ENCODE measurements at regions not wholly inside any gene's neighbourhood (a gene's known extent, or its start where the extent isn't known, plus 50 kb on each side); places are given as distances from the start of the nearest gene placed in this dataset.

- WGBS: 47% methylated on average over 2 of the region's 2 CpGs
- TF ChIP-seq POLR2AphosphoS5 (IDR thresholded peaks at IDR 0.05): no peak
- no peak for TF ChIP-seq EP300 (IDR thresholded peaks at IDR 0.05)
- no peak for TF ChIP-seq CTCF (IDR thresholded peaks at IDR 0.05)
- no peak for TF ChIP-seq POLR2A (IDR thresholded peaks at IDR 0.05)
- Histone ChIP-seq H3K9me3 (no peaks in the 10 kb centered on the region), H3K4me3 (no peak overlapping the region), H3K36me3 (no peaks in the 10 kb centered on the region), H3K27me3 (no peaks in the 10 kb centered on the region), H3K27ac (no peak overlapping the region), H3K4me1 (no peaks in the 10 kb centered on the region)
- no peak for DNase-seq (ENCODE audit: low spot score in 2 of 2)
Measured at GRCh38 chr21:16496609-16497008, 766.8 kb downstream of the USP25 start.

- H3K4me3 ChIP-seq: no peak overlapping the region
- DNase-seq (ENCODE audit: low spot score in 2 of 2): no peak
- TF ChIP-seq POLR2A (IDR thresholded peaks at IDR 0.05) (no peak), POLR2AphosphoS5 (IDR thresholded peaks at IDR 0.05) (no peak), CTCF (IDR thresholded peaks at IDR 0.05) (no peak), EP300 (IDR thresholded peaks at IDR 0.05) (no peak)
- no peaks in the 10 kb centered on the region for H3K36me3 ChIP-seq
- no peaks in the 10 kb centered on the region for H3K4me1 ChIP-seq
- H3K9me3 ChIP-seq: no peaks in the 10 kb centered on the region
- 87% methylated on average over 2 of the region's 2 CpGs for WGBS
- no peak overlapping the region for H3K27ac ChIP-seq
- H3K27me3 ChIP-seq: no peaks in the 10 kb centered on the region
Measured at GRCh38 chr21:16500271-16500670, 770.5 kb downstream of the USP25 start.

- no peaks in the 10 kb centered on the region for H3K9me3 ChIP-seq
- peaks cover 4% of the 10 kb centered on the region for H3K4me1 ChIP-seq
- no peaks in the 10 kb centered on the region for H3K36me3 ChIP-seq
- DNase-seq (ENCODE audit: low spot score in 2 of 2): no peak
- no peak overlapping the region for H3K4me3 ChIP-seq
- H3K27ac ChIP-seq: no peak overlapping the region
- WGBS: 96% methylated on average over 6 of the region's 6 CpGs
- H3K27me3 ChIP-seq: no peaks in the 10 kb centered on the region
- TF ChIP-seq POLR2AphosphoS5 (IDR thresholded peaks at IDR 0.05) (no peak), CTCF (IDR thresholded peaks at IDR 0.05) (no peak), EP300 (IDR thresholded peaks at IDR 0.05) (no peak), POLR2A (IDR thresholded peaks at IDR 0.05) (no peak)
Measured at GRCh38 chr21:16502273-16502672, 772.5 kb downstream of the USP25 start.

GRCh38 chr21:16502897-16503296, 773.1 kb downstream of the USP25 start:
- 90% methylated on average over 2 of the region's 2 CpGs for WGBS
- Histone ChIP-seq H3K4me1 (peaks cover 4% of the 10 kb centered on the region), H3K36me3 (no peaks in the 10 kb centered on the region), H3K27ac (no peak overlapping the region), H3K4me3 (no peak overlapping the region), H3K27me3 (no peaks in the 10 kb centered on the region), H3K9me3 (no peaks in the 10 kb centered on the region)
- no peak for TF ChIP-seq POLR2A (IDR thresholded peaks at IDR 0.05)
- no peak for DNase-seq (ENCODE audit: low spot score in 2 of 2)

GRCh38 chr21:16504281-16504680, 774.5 kb downstream of the USP25 start:
- Histone ChIP-seq H3K9me3 (no peaks in the 10 kb centered on the region), H3K27me3 (no peaks in the 10 kb centered on the region), H3K4me3 (no peak overlapping the region), H3K4me1 (peaks cover 4% of the 10 kb centered on the region), H3K27ac (no peak overlapping the region), H3K36me3 (no peaks in the 10 kb centered on the region)
- TF ChIP-seq EP300 (IDR thresholded peaks at IDR 0.05): no peak
- TF ChIP-seq POLR2A (IDR thresholded peaks at IDR 0.05): no peak
- TF ChIP-seq CTCF (IDR thresholded peaks at IDR 0.05): no peak
- TF ChIP-seq POLR2AphosphoS5 (IDR thresholded peaks at IDR 0.05): no peak
- WGBS: 52% methylated on average over 2 of the region's 2 CpGs
- no peak for DNase-seq (ENCODE audit: low spot score in 2 of 2)

- no peak for DNase-seq (ENCODE audit: low spot score in 2 of 2)
- no peak overlapping the region for H3K4me3 ChIP-seq
- TF ChIP-seq POLR2A (IDR thresholded peaks at IDR 0.05): no peak
- TF ChIP-seq EP300 (IDR thresholded peaks at IDR 0.05): no peak
- no peak for TF ChIP-seq CTCF (IDR thresholded peaks at IDR 0.05)
- no peak for TF ChIP-seq POLR2AphosphoS5 (IDR thresholded peaks at IDR 0.05)
- no peaks in the 10 kb centered on the region for H3K9me3 ChIP-seq
- H3K27me3 ChIP-seq: no peaks in the 10 kb centered on the region
- H3K36me3 ChIP-seq: no peaks in the 10 kb centered on the region
- peaks cover 4% of the 10 kb centered on the region for H3K4me1 ChIP-seq
- H3K27ac ChIP-seq: no peak overlapping the region
Measured at GRCh38 chr21:16504766-16505165, 775.0 kb downstream of the USP25 start.

Data from suprapubic skin (tissue), 4 donors.